Testis (tissue), 2 donors: ENCODE measurements at regions not wholly inside any gene's neighbourhood (a gene's known extent, or its start where the extent isn't known, plus 50 kb on each side); places are given as distances from the start of the nearest gene placed in this dataset.

ENCODE experiments used
- DNase-seq: peaks from one replicate; pipeline ENCODE4 v3.0.0-alpha.2; 2019
- H3K27ac ChIP-seq, 2 donors: fragments of 200-600 bp; sonication (generic); one replicate each; pipeline ENCODE4 v1.5.1; 2019
- H3K27me3 ChIP-seq: fragments of 200-600 bp; sonication (generic); one replicate; pipeline ENCODE4 v1.5.1; 2019
- H3K36me3 ChIP-seq: fragments of 200-600 bp; sonication (generic); one replicate; pipeline ENCODE4 v1.5.1; 2017; ENCODE audit warnings: low read depth; ENCODE audit errors: missing control alignments
- H3K4me1 ChIP-seq: fragments of 200-600 bp; sonication (generic); one replicate; pipeline ENCODE4 v1.5.1; 2019
- H3K4me3 ChIP-seq, 2 donors: fragments of 200-600 bp; sonication (generic); one replicate each; pipeline ENCODE4 v1.5.1; 2017 to 2019
- H3K9me3 ChIP-seq: fragments of 200-600 bp; sonication (generic); one replicate; pipeline ENCODE4 v1.5.1; 2017
- POLR2A ChIP-seq: fragments of 450-650 bp; IDR thresholded peaks from one replicate; pipeline ENCODE4 v1.6.1; 2017; ENCODE audit warnings: antibody characterized with exemption, mild to moderate bottlenecking, moderate library complexity
- WGBS, 2 donors: methylation state at CpG; one replicate each; pipeline ENCODE4 v1.1.5; 2018; 5-methylcytosine and 5-hydroxymethylcytosine counted together
- intact Hi-C: fragments of 100-400 bp; cut with DNase I; formaldehyde crosslinking; loops from one replicate; pipeline ENCODE4 v1.15.1; 2023; ENCODE audit warnings: low total_unique reads
- TF ChIP-seq, protein P1 (sequence below), 3 experiments: fragments of 450-650 bp in 2 of 3; fragments of 200-600 bp in 1 of 3; sonication (generic) in 1 of 3; IDR thresholded peaks; one replicate each; pipeline ENCODE4 v1.5.1; 2016 to 2019; ENCODE audit warnings: antibody characterized with exemption in 3 of 3, mild to moderate bottlenecking in 2 of 3, moderate library complexity in 1 of 3

DNA sequence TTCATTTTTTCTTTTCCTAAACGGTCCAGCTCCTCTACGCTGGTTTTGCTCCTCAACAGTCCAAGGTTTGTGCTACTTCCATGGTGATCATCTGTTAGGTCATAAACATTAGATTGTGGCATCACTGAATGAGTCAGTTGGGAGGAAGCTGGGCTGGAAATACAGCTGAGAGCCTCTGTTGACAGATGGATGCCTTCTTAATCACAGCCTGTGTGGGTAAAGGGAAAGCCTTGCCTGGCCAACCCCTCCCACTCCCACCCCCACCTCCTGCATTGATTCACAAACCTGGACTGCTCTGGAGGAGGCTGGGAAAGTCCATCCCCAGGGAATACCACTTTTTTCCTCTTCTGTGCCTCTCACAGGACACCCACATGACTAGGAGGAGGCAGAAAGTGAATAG, 180.6 kb upstream of the CCN2 start:
- WGBS, 2 donors, result 58 to 81% methylated on average over 2 of the region's 2 CpGs
- intact Hi-C loops, result no loop called here

DNA sequence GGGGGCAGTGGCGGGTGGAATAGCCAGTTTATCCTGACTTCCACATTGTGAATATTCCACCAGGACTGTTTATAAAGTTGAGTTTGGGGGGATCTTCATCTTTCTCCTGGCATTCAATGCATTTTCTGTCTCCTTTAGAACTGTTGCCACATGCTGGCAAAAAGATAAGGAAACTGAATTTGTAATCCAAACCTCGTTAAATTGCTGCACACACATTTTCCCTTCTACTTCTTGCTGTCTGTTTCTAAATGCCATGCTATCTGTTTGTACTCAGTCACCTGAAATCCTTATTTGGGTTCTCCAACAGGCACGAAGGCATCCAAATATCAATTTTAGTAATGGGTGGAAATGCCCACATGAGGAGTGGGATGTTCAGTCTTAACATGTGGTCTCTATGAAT, 180.2 kb upstream of the CCN2 start:
- Histone ChIP-seq H3K27ac (peak overlapping the region; percentile 62 to 75), H3K4me1 (peaks cover 5% of the 10 kb centered on the region), H3K27me3 (no peaks in the 10 kb centered on the region), H3K4me3 (no peak overlapping the region), H3K36me3 (no peaks in the 10 kb centered on the region), H3K9me3 (no peaks in the 10 kb centered on the region)
- intact Hi-C loops, result no loop called here
- no peak for DNase-seq
- 58 to 65% methylated on average over 3 of the region's 3 CpGs for WGBS, 2 donors
- TF ChIP-seq, protein P1, sequence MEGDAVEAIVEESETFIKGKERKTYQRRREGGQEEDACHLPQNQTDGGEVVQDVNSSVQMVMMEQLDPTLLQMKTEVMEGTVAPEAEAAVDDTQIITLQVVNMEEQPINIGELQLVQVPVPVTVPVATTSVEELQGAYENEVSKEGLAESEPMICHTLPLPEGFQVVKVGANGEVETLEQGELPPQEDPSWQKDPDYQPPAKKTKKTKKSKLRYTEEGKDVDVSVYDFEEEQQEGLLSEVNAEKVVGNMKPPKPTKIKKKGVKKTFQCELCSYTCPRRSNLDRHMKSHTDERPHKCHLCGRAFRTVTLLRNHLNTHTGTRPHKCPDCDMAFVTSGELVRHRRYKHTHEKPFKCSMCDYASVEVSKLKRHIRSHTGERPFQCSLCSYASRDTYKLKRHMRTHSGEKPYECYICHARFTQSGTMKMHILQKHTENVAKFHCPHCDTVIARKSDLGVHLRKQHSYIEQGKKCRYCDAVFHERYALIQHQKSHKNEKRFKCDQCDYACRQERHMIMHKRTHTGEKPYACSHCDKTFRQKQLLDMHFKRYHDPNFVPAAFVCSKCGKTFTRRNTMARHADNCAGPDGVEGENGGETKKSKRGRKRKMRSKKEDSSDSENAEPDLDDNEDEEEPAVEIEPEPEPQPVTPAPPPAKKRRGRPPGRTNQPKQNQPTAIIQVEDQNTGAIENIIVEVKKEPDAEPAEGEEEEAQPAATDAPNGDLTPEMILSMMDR (IDR thresholded peaks at IDR 0.05), result no peak
- no peak for TF ChIP-seq POLR2A

More for the DNA sequence above, 180.6 kb upstream of the CCN2 start:
- Histone ChIP-seq H3K36me3 (no peaks in the 10 kb centered on the region), H3K4me3 (no peak overlapping the region), H3K4me1 (peaks cover 5% of the 10 kb centered on the region), H3K27ac (peak overlapping the region in 1 of 2 donors; percentile 62), H3K9me3 (no peaks in the 10 kb centered on the region), H3K27me3 (no peaks in the 10 kb centered on the region)
- TF ChIP-seq, protein P1 (IDR thresholded peaks at IDR 0.05), result no peak
- DNase-seq, result no peak

DNA sequence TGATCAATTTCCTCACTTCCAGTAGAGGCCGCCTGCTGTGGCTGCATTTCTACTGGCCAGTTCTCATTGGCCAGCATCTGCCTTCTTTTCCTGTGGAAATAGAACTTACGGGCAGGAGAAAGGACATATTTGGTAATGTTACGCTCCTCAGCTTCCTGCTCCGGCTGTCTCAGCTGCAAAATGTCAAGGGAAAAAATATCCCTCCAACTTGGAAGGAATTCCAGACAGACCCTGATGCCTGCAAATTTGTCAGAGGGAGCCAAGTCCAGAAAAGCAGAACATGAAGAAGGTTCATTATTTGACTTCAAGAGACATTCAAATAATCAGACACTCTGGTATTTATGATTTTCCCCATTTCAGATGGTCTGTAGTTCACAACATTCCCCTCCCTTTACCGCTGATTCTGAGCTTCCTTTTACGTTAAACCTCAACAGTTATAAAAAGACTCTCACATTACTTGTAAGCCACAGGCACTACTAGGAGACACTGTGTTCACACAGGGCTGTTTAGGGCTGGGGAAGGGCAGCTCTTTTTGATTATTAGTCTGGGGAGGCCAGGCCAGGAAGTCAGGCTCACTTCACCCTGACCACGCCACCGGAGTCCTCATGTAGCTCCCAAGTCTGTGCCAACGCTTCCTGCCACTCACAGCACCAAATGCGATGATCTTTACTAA, 179.6 kb upstream of the CCN2 start:
- no peak overlapping the region for H3K4me3 ChIP-seq
- TF ChIP-seq, protein P1 (IDR thresholded peaks at IDR 0.05), result no peak
- no peak for TF ChIP-seq POLR2A
- H3K27ac ChIP-seq, result peak overlapping the region; percentile 62 to 75
- H3K27me3 ChIP-seq, result no peaks in the 10 kb centered on the region
- peaks cover 5% of the 10 kb centered on the region for H3K4me1 ChIP-seq
- intact Hi-C loops, result no loop called here
- 20 to 39% methylated on average over 10 of the region's 10 CpGs for WGBS, 2 donors
- peak; percentile 30 for DNase-seq
- H3K36me3 ChIP-seq, result no peaks in the 10 kb centered on the region
- no peaks in the 10 kb centered on the region for H3K9me3 ChIP-seq

DNA sequence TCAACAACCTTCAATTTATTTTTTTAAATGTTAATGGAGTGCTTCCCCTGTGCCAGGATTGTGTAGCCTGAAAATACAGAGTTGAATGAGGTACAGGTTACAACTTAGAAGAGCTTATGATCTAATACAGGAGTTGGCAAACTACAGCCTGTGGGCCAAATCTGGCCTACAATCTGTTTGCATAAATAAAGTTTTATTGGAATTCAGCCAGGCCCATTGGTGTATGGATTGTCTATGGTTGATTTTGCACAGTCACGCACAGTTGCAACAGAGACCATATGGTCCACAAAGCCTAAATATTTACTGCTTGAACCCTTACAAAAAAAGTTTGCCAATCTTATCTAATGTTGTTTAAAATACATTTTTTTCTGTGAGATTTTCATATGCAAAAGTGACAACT, 177.3 kb upstream of the CCN2 start:
- H3K27me3 ChIP-seq, result no peaks in the 10 kb centered on the region
- H3K27ac ChIP-seq, result no peak overlapping the region
- H3K4me1 ChIP-seq, result peaks cover 5% of the 10 kb centered on the region
- H3K36me3 ChIP-seq, result no peaks in the 10 kb centered on the region
- TF ChIP-seq POLR2A, result no peak
- TF ChIP-seq, protein P1 (IDR thresholded peaks at IDR 0.05), result no peak
- H3K9me3 ChIP-seq, result no peaks in the 10 kb centered on the region
- intact Hi-C loops, result no loop called here
- WGBS, 2 donors, result 100% methylated on average over 1 of the region's 1 CpG
- no peak overlapping the region for H3K4me3 ChIP-seq
- no peak for DNase-seq

DNA sequence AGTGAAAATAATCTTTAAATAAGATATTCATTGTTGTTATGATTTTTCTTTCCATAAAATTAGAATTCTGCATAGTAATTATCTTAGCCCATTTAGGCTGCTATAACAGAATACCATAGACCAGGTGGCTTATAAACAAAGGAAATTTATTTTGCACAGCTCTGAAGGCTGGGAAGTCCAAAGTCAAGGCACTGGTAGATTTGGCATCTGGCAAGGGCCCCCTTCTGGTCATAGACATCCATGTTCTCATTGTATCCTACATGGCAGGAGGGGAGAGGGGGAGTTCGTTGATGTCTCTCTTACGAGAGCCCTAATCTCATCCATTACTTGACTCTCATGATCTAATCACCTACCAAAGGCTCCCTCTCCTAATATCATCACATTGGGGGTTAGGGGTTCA, 175.0 kb upstream of the CCN2 start:
- 82 to 97% methylated on average over 2 of the region's 2 CpGs for WGBS, 2 donors

More for the DNA sequence above, 175.0 kb upstream of the CCN2 start:
- Histone ChIP-seq H3K4me1 (peaks cover 2% of the 10 kb centered on the region), H3K4me3 (no peak overlapping the region), H3K9me3 (no peaks in the 10 kb centered on the region), H3K27me3 (no peaks in the 10 kb centered on the region), H3K27ac (no peak overlapping the region), H3K36me3 (no peaks in the 10 kb centered on the region)
- no peak for DNase-seq
- intact Hi-C loops, result no loop called here
- TF ChIP-seq POLR2A, result no peak
- TF ChIP-seq, protein P1 (IDR thresholded peaks at IDR 0.05), result no peak
